Smooth muscle cell (in vitro differentiated cells): ENCODE measurements at regions not wholly inside any gene's neighbourhood (a gene's known extent, or its start where the extent isn't known, plus 50 kb on each side); places are given as distances from the start of the nearest gene placed in this dataset.

Experiments used
- DNase-seq: peaks from one replicate; lab custom pipeline; 2025; ENCODE audit not compliant: unreplicated experiment; lab: John Stamatoyannopoulos, UW
- H2AFZ ChIP-seq: fragments of 200-600 bp; sonication (generic); 2 replicates; pipeline ENCODE4 v1.6.0; 2016; ENCODE audit warnings: antibody characterized with exemption, low read depth, mild to moderate bottlenecking
- H3F3A ChIP-seq: fragments of 200-600 bp; sonication (generic); 2 replicates; pipeline ENCODE4 v1.6.0; 2017; ENCODE audit warnings: antibody characterized with exemption, low read depth
- H3K27ac ChIP-seq: fragments of 200-600 bp; sonication (generic); 2 replicates; pipeline ENCODE4 v1.5.1; 2016; ENCODE audit warnings: low read depth, mild to moderate bottlenecking
- H3K27me3 ChIP-seq: fragments of 200-600 bp; sonication (generic); 2 replicates; pipeline ENCODE4 v1.6.1; 2016; ENCODE audit warnings: low read depth, mild to moderate bottlenecking
- H3K36me3 ChIP-seq: fragments of 200-600 bp; sonication (generic); 2 replicates; pipeline ENCODE4 v1.5.1; 2016; ENCODE audit warnings: low read depth
- H3K4me1 ChIP-seq: fragments of 200-600 bp; sonication (generic); 2 replicates; pipeline ENCODE4 v1.5.1; 2016; ENCODE audit warnings: low read depth
- H3K4me2 ChIP-seq: fragments of 200-600 bp; sonication (generic); 2 replicates; pipeline ENCODE4 v1.6.0; 2016; ENCODE audit warnings: mild to moderate bottlenecking
- H3K4me3 ChIP-seq: fragments of 200-600 bp; sonication (generic); 2 replicates; pipeline ENCODE4 v1.5.1; 2016; ENCODE audit warnings: mild to moderate bottlenecking
- H3K79me2 ChIP-seq: fragments of 200-600 bp; sonication (generic); 2 replicates; pipeline ENCODE4 v1.6.0; 2016; ENCODE audit warnings: low read depth, mild to moderate bottlenecking
- H3K9ac ChIP-seq: fragments of 200-600 bp; sonication (generic); 2 replicates; pipeline ENCODE4 v1.6.0; 2016; ENCODE audit warnings: low read depth
- H3K9me3 ChIP-seq: fragments of 200-600 bp; sonication (generic); replicated peaks from 2 replicates; pipeline ENCODE4 v1.5.1; 2016; ENCODE audit warnings: low read depth
- H4K20me1 ChIP-seq: fragments of 200-600 bp; sonication (generic); 2 replicates; pipeline ENCODE4 v1.6.0; 2016; ENCODE audit warnings: low read depth
- WGBS: methylation state at CpG from one replicate; pipeline ENCODE4 v1.1.7; 2016; ENCODE audit warnings: low lambda C conversion rate; 5-methylcytosine and 5-hydroxymethylcytosine counted together
- TF ChIP-seq, protein P1 (sequence below): fragments of 200-600 bp; sonication (generic); IDR thresholded peaks from 2 replicates; pipeline ENCODE4 v1.5.1; 2017; ENCODE audit warnings: borderline replicate concordance, mild to moderate bottlenecking, antibody characterized with exemption; ENCODE audit not compliant: insufficient read depth, poor library complexity, severe bottlenecking

DNA sequence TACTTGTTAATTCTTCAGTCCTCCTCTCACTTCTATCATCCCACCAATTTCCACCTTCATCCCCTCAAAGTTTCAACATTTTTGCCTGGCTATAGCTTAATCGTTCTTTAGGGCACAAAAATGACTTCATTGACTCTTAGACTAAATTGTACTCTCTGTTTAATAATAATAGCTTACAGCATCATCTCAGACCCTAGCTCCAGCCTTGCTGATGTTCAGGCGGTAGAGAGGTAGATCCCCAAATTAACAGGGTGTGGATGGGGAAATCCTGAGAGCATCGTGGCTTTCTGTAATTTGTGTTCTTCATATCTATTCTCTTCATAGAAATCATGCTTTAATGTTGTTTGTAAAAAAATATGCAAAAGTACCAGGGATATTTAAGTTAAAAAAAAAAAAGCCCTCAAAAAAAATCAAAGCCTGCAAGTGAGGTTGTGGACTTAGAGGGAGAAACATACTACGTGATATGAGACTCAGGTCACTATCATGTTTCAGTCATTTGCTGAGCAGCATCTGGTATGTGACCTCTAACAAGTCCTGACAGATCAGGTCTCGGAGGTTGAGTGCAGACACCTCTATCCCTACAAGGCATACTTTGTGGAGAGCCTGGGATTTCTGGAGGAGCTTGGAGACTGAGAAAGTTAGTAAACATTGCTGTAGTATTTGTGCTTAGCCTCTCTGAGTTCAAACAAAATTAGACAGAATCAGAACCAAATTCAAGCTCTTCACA is 1063.3 kb upstream of the CITED2 start:
- Histone ChIP-seq H3K9ac (no peak overlapping the region), H3K4me2 (peak overlapping the region; percentile 38), H3K27me3 (no peaks in the 10 kb centered on the region), H2AFZ (peak overlapping the region; percentile 64), H3K27ac (peak overlapping the region; percentile 9), H4K20me1 (no peaks in the 10 kb centered on the region), H3K36me3 (no peaks in the 10 kb centered on the region), H3K4me1 (peaks cover 32% of the 10 kb centered on the region), H3F3A (no peaks in the 10 kb centered on the region), H3K9me3 (no peaks in the 10 kb centered on the region), H3K79me2 (no peaks in the 10 kb centered on the region), H3K4me3 (no peak overlapping the region)
- TF ChIP-seq, protein P1, sequence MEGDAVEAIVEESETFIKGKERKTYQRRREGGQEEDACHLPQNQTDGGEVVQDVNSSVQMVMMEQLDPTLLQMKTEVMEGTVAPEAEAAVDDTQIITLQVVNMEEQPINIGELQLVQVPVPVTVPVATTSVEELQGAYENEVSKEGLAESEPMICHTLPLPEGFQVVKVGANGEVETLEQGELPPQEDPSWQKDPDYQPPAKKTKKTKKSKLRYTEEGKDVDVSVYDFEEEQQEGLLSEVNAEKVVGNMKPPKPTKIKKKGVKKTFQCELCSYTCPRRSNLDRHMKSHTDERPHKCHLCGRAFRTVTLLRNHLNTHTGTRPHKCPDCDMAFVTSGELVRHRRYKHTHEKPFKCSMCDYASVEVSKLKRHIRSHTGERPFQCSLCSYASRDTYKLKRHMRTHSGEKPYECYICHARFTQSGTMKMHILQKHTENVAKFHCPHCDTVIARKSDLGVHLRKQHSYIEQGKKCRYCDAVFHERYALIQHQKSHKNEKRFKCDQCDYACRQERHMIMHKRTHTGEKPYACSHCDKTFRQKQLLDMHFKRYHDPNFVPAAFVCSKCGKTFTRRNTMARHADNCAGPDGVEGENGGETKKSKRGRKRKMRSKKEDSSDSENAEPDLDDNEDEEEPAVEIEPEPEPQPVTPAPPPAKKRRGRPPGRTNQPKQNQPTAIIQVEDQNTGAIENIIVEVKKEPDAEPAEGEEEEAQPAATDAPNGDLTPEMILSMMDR: no peak
- WGBS: 72% methylated on average over 5 of the region's 5 CpGs
- no peak for DNase-seq

DNA sequence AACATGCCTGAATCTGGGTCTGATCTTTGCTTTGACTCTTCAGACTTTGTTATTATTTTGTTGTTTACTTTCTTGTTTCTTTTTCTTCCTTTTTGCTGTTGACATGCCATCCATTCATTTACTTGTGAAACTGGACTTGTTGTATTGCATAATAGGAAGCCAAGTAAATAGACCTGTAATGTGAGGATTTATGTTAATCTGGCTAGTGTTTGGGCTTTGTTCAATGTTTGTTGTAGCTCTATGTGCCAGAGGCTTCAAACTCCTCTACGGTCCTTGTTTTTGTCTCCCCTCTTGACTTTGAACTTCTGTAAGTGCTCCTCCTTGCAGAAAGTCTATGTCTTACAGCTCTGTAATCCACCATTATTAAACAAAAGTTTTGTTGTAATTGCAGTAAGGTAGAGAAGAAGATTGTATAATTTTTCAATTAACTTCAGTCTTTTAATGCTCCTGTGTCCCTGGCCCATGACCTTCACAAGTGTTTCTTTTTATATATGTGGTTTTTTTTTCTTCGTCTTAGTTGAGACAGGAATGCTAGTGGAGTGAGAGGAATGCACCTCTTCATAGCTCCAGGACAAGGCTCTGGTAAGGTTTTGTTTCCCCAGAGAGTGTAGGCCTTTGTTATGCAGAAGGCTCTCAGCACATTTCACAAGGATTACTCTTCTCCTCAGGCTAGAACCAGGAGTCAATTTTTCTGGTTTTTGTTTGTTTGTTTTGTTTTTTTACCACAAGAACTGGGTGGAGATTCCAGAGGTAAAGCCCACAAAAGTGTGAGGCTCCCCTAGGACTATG is 1061.8 kb upstream of the CITED2 start:
- no peak for DNase-seq
- H3K4me1 ChIP-seq: peaks cover 32% of the 10 kb centered on the region
- H3K9ac ChIP-seq: no peak overlapping the region
- no peaks in the 10 kb centered on the region for H3K27me3 ChIP-seq
- TF ChIP-seq, protein P1: no peak
- no peaks in the 10 kb centered on the region for H3K79me2 ChIP-seq
- H3K4me3 ChIP-seq: no peak overlapping the region
- no peaks in the 10 kb centered on the region for H3K36me3 ChIP-seq
- H3F3A ChIP-seq: no peaks in the 10 kb centered on the region
- 54% methylated on average over 2 of the region's 2 CpGs for WGBS
- peak overlapping the region; percentile 18 for H2AFZ ChIP-seq
- H3K9me3 ChIP-seq: no peaks in the 10 kb centered on the region
- H3K27ac ChIP-seq: peak overlapping the region; percentile 55
- H3K4me2 ChIP-seq: peak overlapping the region; percentile 33
- H4K20me1 ChIP-seq: no peaks in the 10 kb centered on the region

DNA sequence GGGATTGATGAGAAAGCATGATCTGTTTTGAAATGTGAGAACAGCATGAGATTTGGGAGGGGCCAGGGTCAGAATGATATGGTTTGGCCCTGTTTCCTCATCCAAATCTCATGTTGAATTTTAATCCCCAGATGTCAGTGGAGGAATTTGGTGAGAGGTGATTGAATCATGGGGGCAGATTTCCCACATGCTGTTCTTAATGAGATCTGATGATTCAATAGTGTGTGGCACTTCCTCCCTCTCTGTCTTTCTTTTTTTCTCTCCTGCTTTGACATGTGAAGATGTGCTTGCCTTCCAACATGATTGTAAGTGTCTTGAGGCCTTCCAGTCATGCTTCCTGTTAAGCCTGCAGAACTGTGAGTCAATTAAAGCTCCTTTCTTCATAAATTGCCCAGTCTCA is 1060.3 kb upstream of the CITED2 start:
- Histone ChIP-seq H3K79me2 (no peaks in the 10 kb centered on the region), H3K27ac (no peak overlapping the region), H2AFZ (no peak overlapping the region), H3K27me3 (no peaks in the 10 kb centered on the region), H3K4me1 (peaks cover 19% of the 10 kb centered on the region), H4K20me1 (no peaks in the 10 kb centered on the region), H3K4me3 (no peak overlapping the region), H3K4me2 (no peak overlapping the region), H3F3A (no peaks in the 10 kb centered on the region), H3K9ac (no peak overlapping the region), H3K9me3 (no peaks in the 10 kb centered on the region), H3K36me3 (no peaks in the 10 kb centered on the region)
- TF ChIP-seq, protein P1: no peak
- DNase-seq: no peak

DNA sequence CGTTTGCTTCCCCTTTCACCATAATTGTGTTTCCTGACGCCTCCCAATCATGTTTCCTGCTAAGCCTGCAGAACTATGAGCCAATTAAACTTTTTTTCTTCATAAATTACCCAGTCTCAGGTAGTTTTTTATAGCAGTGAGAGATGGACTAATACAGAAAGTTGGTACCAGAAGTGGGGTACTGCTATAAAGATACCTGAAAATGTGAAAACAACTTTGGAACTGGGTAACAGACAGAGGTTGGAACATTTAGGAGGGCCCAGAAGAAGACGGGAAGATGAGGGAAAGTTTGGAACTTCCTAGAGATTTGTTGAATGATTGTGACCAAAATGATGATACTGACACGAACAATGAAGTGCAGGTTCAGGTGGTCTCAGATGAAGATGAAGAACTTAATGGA is 1058.6 kb upstream of the CITED2 start:
- TF ChIP-seq, protein P1: no peak
- H3K4me3 ChIP-seq: no peak overlapping the region
- H3K27me3 ChIP-seq: no peaks in the 10 kb centered on the region
- H3K4me2 ChIP-seq: no peak overlapping the region
- no peaks in the 10 kb centered on the region for H3K9me3 ChIP-seq
- no peaks in the 10 kb centered on the region for H3K79me2 ChIP-seq
- 95% methylated on average over 4 of the region's 4 CpGs for WGBS
- H3K9ac ChIP-seq: no peak overlapping the region
- no peaks in the 10 kb centered on the region for H3F3A ChIP-seq
- no peak for DNase-seq
- H3K4me1 ChIP-seq: peaks cover 17% of the 10 kb centered on the region
- no peaks in the 10 kb centered on the region for H4K20me1 ChIP-seq
- H2AFZ ChIP-seq: no peak overlapping the region
- H3K27ac ChIP-seq: no peak overlapping the region
- no peaks in the 10 kb centered on the region for H3K36me3 ChIP-seq
